PC-3 (cell line): ENCODE measurements at regions not wholly inside any gene's neighbourhood (a gene's known extent, or its start where the extent isn't known, plus 50 kb on each side); places are given as distances from the start of the nearest gene placed in this dataset.

Source experiments
- ATAC-seq: fragments of 200-7000 bp; cut with Tn5 transposase; 2 replicates; pipeline ENCODE4 v1.9.1; 2020; ENCODE audit warnings: mild to moderate bottlenecking, moderate library complexity
- BruUV-seq: library from RNA; stranded (reverse); fragments of 400-500 nt; replicated peaks from 2 replicates; lab custom pipeline; 2021; lab: Mats Ljungman, UMichigan
- CTCF ChIA-PET: fragments of 300-600 bp; sonication (Branson Sonifier 250); formaldehyde crosslinking; loops from one replicate; lab custom pipeline; 2022; ENCODE audit warnings: antibody characterized with exemption; lab: Charles Lee
- POLR2A ChIA-PET: fragments of 300-600 bp; sonication (Branson Sonifier 250); formaldehyde crosslinking; loops from one replicate; lab custom pipeline; 2022; ENCODE audit warnings: antibody characterized with exemption; ENCODE audit not compliant: unreplicated experiment; lab: Charles Lee
- DNase-seq: peaks from one replicate; pipeline ENCODE4 v3.0.0-alpha.2; 2015
- H2AFZ ChIP-seq: fragments of 300-600 bp; sonication (generic); 2 replicates; pipeline ENCODE4 v1.6.0; 2016; ENCODE audit warnings: antibody characterized with exemption, low read length
- H3F3A ChIP-seq: fragments of 300-600 bp; sonication (generic); one replicate; pipeline ENCODE4 v1.6.0; 2017; ENCODE audit warnings: antibody characterized with exemption, low read length, control low read depth, mild to moderate bottlenecking; ENCODE audit not compliant: unreplicated experiment
- H3K27ac ChIP-seq: fragments of 300-600 bp; sonication (generic); 2 replicates; pipeline ENCODE4 v1.5.1; 2016; ENCODE audit warnings: mild to moderate bottlenecking, low read length
- H3K27me3 ChIP-seq: fragments of 300-600 bp; sonication (generic); 2 replicates; pipeline ENCODE4 v1.6.1; 2016; ENCODE audit warnings: low read length, mixed read lengths
- H3K36me3 ChIP-seq: fragments of 300-600 bp; sonication (generic); 2 replicates; pipeline ENCODE4 v1.6.1; 2016; ENCODE audit warnings: low read depth, mixed run types, low read length, mixed read lengths
- H3K4me1 ChIP-seq: fragments of 300-600 bp; sonication (generic); 2 replicates; pipeline ENCODE4 v1.5.1; 2016; ENCODE audit warnings: low read length; ENCODE audit not compliant: insufficient read depth
- H3K4me2 ChIP-seq: fragments of 300-600 bp; sonication (generic); 2 replicates; pipeline ENCODE4 v1.6.0; 2016; ENCODE audit warnings: low read length
- H3K4me3 ChIP-seq: fragments of 300-600 bp; sonication (generic); 2 replicates; pipeline ENCODE4 v1.5.1; 2016; ENCODE audit warnings: mild to moderate bottlenecking, low read length, mixed read lengths
- H3K79me2 ChIP-seq: fragments of 300-600 bp; sonication (generic); 2 replicates; pipeline ENCODE4 v1.6.1; 2017; ENCODE audit warnings: low read length, mixed read lengths
- H3K9ac ChIP-seq: fragments of 300-600 bp; sonication (generic); 2 replicates; pipeline ENCODE4 v1.6.0; 2016; ENCODE audit warnings: mild to moderate bottlenecking, low read length
- H3K9me2 ChIP-seq: fragments of 300-600 bp; sonication (generic); replicated peaks from 2 replicates; pipeline ENCODE4 v1.6.1; 2016; ENCODE audit warnings: mixed run types, low read length, mixed read lengths
- H3K9me3 ChIP-seq: fragments of 300-600 bp; sonication (generic); 2 replicates; pipeline ENCODE4 v1.6.1; 2016; ENCODE audit warnings: low read length, mixed read lengths
- H4K20me1 ChIP-seq: fragments of 300-600 bp; sonication (generic); 2 replicates; pipeline ENCODE4 v1.6.1; 2016; ENCODE audit warnings: low read length, mixed read lengths
- EZH2 ChIP-seq: fragments of 300-600 bp; sonication (generic); IDR thresholded peaks from one replicate; pipeline ENCODE4 v1.6.1; 2017; ENCODE audit warnings: antibody characterized with exemption, mild to moderate bottlenecking, low read length; ENCODE audit not compliant: unreplicated experiment
- EZH2phosphoT487 ChIP-seq: fragments of 300-600 bp; sonication (generic); IDR thresholded peaks from 2 replicates; pipeline ENCODE4 v1.6.1; 2018; ENCODE audit warnings: mild to moderate bottlenecking, antibody characterized with exemption, low read length, borderline replicate concordance
- intact Hi-C: fragments of 100-400 bp; cut with micrococcal nuclease; formaldehyde crosslinking; loops from 2 replicates; pipeline ENCODE4 v1.9.0; 2023
- TF ChIP-seq, protein P1 (sequence below): fragments of 300-600 bp; sonication (generic); conservative IDR thresholded peaks from 2 replicates; pipeline ENCODE4 v1.5.1; 2017; ENCODE audit warnings: antibody characterized with exemption, low read depth, mild to moderate bottlenecking, low read length

GRCh38 chr11:11173316-11174025 is 179.6 kb downstream of the CSNK2A3 start:
- CTCF ChIA-PET: no interaction called here
- H3F3A ChIP-seq: no peaks in the 10 kb centered on the region
- H3K9me2 ChIP-seq: no peaks in the 10 kb centered on the region
- H2AFZ ChIP-seq: no peak overlapping the region
- no peaks in the 10 kb centered on the region for H3K27me3 ChIP-seq
- POLR2A ChIA-PET: interaction anchor here (0.6 kb wide), 1 partner anchor 381 kb away, joined by 3 read pairs; no protein-coding TSS in a partner anchor
- H3K9me3 ChIP-seq: no peaks in the 10 kb centered on the region
- TF ChIP-seq EZH2: no peak
- no peak for TF ChIP-seq EZH2phosphoT487
- TF ChIP-seq, protein P1, sequence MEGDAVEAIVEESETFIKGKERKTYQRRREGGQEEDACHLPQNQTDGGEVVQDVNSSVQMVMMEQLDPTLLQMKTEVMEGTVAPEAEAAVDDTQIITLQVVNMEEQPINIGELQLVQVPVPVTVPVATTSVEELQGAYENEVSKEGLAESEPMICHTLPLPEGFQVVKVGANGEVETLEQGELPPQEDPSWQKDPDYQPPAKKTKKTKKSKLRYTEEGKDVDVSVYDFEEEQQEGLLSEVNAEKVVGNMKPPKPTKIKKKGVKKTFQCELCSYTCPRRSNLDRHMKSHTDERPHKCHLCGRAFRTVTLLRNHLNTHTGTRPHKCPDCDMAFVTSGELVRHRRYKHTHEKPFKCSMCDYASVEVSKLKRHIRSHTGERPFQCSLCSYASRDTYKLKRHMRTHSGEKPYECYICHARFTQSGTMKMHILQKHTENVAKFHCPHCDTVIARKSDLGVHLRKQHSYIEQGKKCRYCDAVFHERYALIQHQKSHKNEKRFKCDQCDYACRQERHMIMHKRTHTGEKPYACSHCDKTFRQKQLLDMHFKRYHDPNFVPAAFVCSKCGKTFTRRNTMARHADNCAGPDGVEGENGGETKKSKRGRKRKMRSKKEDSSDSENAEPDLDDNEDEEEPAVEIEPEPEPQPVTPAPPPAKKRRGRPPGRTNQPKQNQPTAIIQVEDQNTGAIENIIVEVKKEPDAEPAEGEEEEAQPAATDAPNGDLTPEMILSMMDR: no peak
- no peak overlapping the region for H3K9ac ChIP-seq
- no peak overlapping the region for H3K4me3 ChIP-seq
- BruUV-seq: no TSS peak
- H3K4me1 ChIP-seq: 0 out of 2 replicates have a peak, but pooled peaks cover 2% of the 10 kb centered on the region
- no peak for ATAC-seq
- H3K79me2 ChIP-seq: no peaks in the 10 kb centered on the region
- no peaks in the 10 kb centered on the region for H3K36me3 ChIP-seq
- H3K27ac ChIP-seq: no peak overlapping the region
- H4K20me1 ChIP-seq: no peaks in the 10 kb centered on the region
- DNase-seq: peak; percentile 6
- no peak overlapping the region for H3K4me2 ChIP-seq
- intact Hi-C loops: no loop called here

DNA sequence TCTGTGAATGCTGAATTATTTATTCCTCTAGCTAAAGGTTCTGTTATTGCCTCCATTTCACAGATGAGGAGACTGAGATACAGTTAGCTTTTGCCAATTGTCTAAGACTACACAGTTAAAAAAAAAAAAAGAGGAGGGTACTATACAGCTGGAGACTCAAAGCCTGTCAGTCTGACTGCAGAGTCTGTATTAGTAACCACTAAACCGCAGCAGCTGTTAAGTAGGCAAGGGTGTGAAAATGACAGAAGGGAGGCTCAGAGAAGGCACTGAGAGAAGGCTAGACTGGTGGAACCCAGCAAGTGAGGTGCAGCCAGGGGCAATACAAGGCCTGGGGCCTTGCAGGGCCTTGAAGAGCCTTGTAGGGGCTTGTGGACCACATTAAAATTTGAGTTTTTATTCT is 181.2 kb downstream of the CSNK2A3 start:
- intact Hi-C loops: no loop called here
- POLR2A ChIA-PET: no interaction called here

More for the DNA sequence above, 181.2 kb downstream of the CSNK2A3 start:
- ATAC-seq: no peak
- CTCF ChIA-PET: no interaction called here
- no peaks in the 10 kb centered on the region for H4K20me1 ChIP-seq
- H3K4me3 ChIP-seq: no peak overlapping the region
- H3K9me3 ChIP-seq: no peaks in the 10 kb centered on the region
- H3K27me3 ChIP-seq: peaks cover 9% of the 10 kb centered on the region; the same call in 1 of the 2 replicates
- H3K9ac ChIP-seq: no peak overlapping the region
- no peak overlapping the region for H3K4me2 ChIP-seq
- no peak overlapping the region for H2AFZ ChIP-seq
- TF ChIP-seq, protein P1: no peak
- no peak for TF ChIP-seq EZH2
- TF ChIP-seq EZH2phosphoT487: no peak
- H3F3A ChIP-seq: no peaks in the 10 kb centered on the region
- BruUV-seq: no TSS peak
- no peak overlapping the region for H3K27ac ChIP-seq
- no peaks in the 10 kb centered on the region for H3K9me2 ChIP-seq
- no peaks in the 10 kb centered on the region for H3K79me2 ChIP-seq
- DNase-seq: no peak
- no peaks in the 10 kb centered on the region for H3K36me3 ChIP-seq
- 0 out of 2 replicates have a peak, but pooled peaks cover 2% of the 10 kb centered on the region for H3K4me1 ChIP-seq
